ENCODE measurements at regions not wholly inside any gene's neighbourhood (a gene's known extent, or its start where the extent isn't known, plus 50 kb on each side); places are given as distances from the start of the nearest gene placed in this dataset.

GRCh38 chr6:113414511-113414910 is 442.6 kb upstream of the MARCKS start:
- DNase-seq (ENCODE audit: low read depth), result no peak

GRCh38 chr6:113416170-113416569 is 441.0 kb upstream of the MARCKS start:
- DNase-seq (ENCODE audit: low read depth), result no peak

GRCh38 chr6:113420290-113420689 is 436.9 kb upstream of the MARCKS start:
- no peak for DNase-seq (ENCODE audit: low read depth)

GRCh38 chr6:113421997-113422396 is 435.1 kb upstream of the MARCKS start:
- no peak for DNase-seq (ENCODE audit: low read depth)

GRCh38 chr6:113423956-113424355 is 433.2 kb upstream of the MARCKS start:
- no peak for DNase-seq (ENCODE audit: low read depth)

GRCh38 chr6:113425977-113426660 is 431.0 kb upstream of the MARCKS start:
- DNase-seq (ENCODE audit: low read depth), result no peak

GRCh38 chr6:113427617-113428016 is 429.5 kb upstream of the MARCKS start:
- DNase-seq (ENCODE audit: low read depth), result no peak

GRCh38 chr6:113428702-113429101 is 428.4 kb upstream of the MARCKS start:
- DNase-seq (ENCODE audit: low read depth), result no peak

GRCh38 chr6:113432521-113433334 is 424.4 kb upstream of the MARCKS start:
- no peak for DNase-seq (ENCODE audit: low read depth)

- no peak for DNase-seq (ENCODE audit: low read depth)
These were observed 423.7 kb upstream of the MARCKS start for GRCh38 chr6:113433335-113433991.

GRCh38 chr6:113434641-113435040 is 422.5 kb upstream of the MARCKS start:
- no peak for DNase-seq (ENCODE audit: low read depth)

- no peak for DNase-seq (ENCODE audit: low read depth)
These were observed 419.6 kb upstream of the MARCKS start for GRCh38 chr6:113437566-113437965.

- no peak for DNase-seq (ENCODE audit: low read depth)
These were observed 417.3 kb upstream of the MARCKS start for GRCh38 chr6:113439866-113440265.

GRCh38 chr6:113442040-113442439 is 415.1 kb upstream of the MARCKS start:
- DNase-seq (ENCODE audit: low read depth), result no peak

- DNase-seq (ENCODE audit: low read depth), result no peak
These were observed 411.9 kb upstream of the MARCKS start for GRCh38 chr6:113445201-113445600.

- no peak for DNase-seq (ENCODE audit: low read depth)
These were observed 409.9 kb upstream of the MARCKS start for GRCh38 chr6:113447088-113447831.

- no peak for DNase-seq (ENCODE audit: low read depth)
These were observed 408.1 kb upstream of the MARCKS start for GRCh38 chr6:113449051-113449450.

GRCh38 chr6:113450061-113450465 is 407.1 kb upstream of the MARCKS start:
- DNase-seq (ENCODE audit: low read depth), result no peak

GRCh38 chr6:113451049-113451448 is 406.1 kb upstream of the MARCKS start:
- no peak for DNase-seq (ENCODE audit: low read depth)

- DNase-seq (ENCODE audit: low read depth), result no peak
These were observed 399.9 kb upstream of the MARCKS start for GRCh38 chr6:113457198-113457597.

GRCh38 chr6:113457751-113458150 is 399.4 kb upstream of the MARCKS start:
- DNase-seq (ENCODE audit: low read depth), result no peak

- no peak for DNase-seq (ENCODE audit: low read depth)
These were observed 398.7 kb upstream of the MARCKS start for GRCh38 chr6:113458368-113459010.

Measured in T-helper 22 cell (primary cell).